PC-3 (cell line): ENCODE measurements at regions not wholly inside any gene's neighbourhood (a gene's known extent, or its start where the extent isn't known, plus 50 kb on each side); places are given as distances from the start of the nearest gene placed in this dataset.

Experiments
- ATAC-seq: fragments of 200-7000 bp; cut with Tn5 transposase; 2 replicates; pipeline ENCODE4 v1.9.1; 2020; ENCODE audit warnings: mild to moderate bottlenecking, moderate library complexity
- BruUV-seq: library from RNA; stranded (reverse); fragments of 400-500 nt; replicated peaks from 2 replicates; lab custom pipeline; 2021; lab: Mats Ljungman, UMichigan
- CTCF ChIA-PET: fragments of 300-600 bp; sonication (Branson Sonifier 250); formaldehyde crosslinking; loops from one replicate; lab custom pipeline; 2022; ENCODE audit warnings: antibody characterized with exemption; lab: Charles Lee
- POLR2A ChIA-PET: fragments of 300-600 bp; sonication (Branson Sonifier 250); formaldehyde crosslinking; loops from one replicate; lab custom pipeline; 2022; ENCODE audit warnings: antibody characterized with exemption; ENCODE audit not compliant: unreplicated experiment; lab: Charles Lee
- DNase-seq: peaks from one replicate; pipeline ENCODE4 v3.0.0-alpha.2; 2015
- H2AFZ ChIP-seq: fragments of 300-600 bp; sonication (generic); 2 replicates; pipeline ENCODE4 v1.6.0; 2016; ENCODE audit warnings: antibody characterized with exemption, low read length
- H3F3A ChIP-seq: fragments of 300-600 bp; sonication (generic); one replicate; pipeline ENCODE4 v1.6.0; 2017; ENCODE audit warnings: antibody characterized with exemption, low read length, control low read depth, mild to moderate bottlenecking; ENCODE audit not compliant: unreplicated experiment
- H3K27ac ChIP-seq: fragments of 300-600 bp; sonication (generic); 2 replicates; pipeline ENCODE4 v1.5.1; 2016; ENCODE audit warnings: mild to moderate bottlenecking, low read length
- H3K27me3 ChIP-seq: fragments of 300-600 bp; sonication (generic); 2 replicates; pipeline ENCODE4 v1.6.1; 2016; ENCODE audit warnings: low read length, mixed read lengths
- H3K36me3 ChIP-seq: fragments of 300-600 bp; sonication (generic); 2 replicates; pipeline ENCODE4 v1.6.1; 2016; ENCODE audit warnings: low read depth, mixed run types, low read length, mixed read lengths
- H3K4me1 ChIP-seq: fragments of 300-600 bp; sonication (generic); 2 replicates; pipeline ENCODE4 v1.5.1; 2016; ENCODE audit warnings: low read length; ENCODE audit not compliant: insufficient read depth
- H3K4me2 ChIP-seq: fragments of 300-600 bp; sonication (generic); 2 replicates; pipeline ENCODE4 v1.6.0; 2016; ENCODE audit warnings: low read length
- H3K4me3 ChIP-seq: fragments of 300-600 bp; sonication (generic); 2 replicates; pipeline ENCODE4 v1.5.1; 2016; ENCODE audit warnings: mild to moderate bottlenecking, low read length, mixed read lengths
- H3K79me2 ChIP-seq: fragments of 300-600 bp; sonication (generic); 2 replicates; pipeline ENCODE4 v1.6.1; 2017; ENCODE audit warnings: low read length, mixed read lengths
- H3K9ac ChIP-seq: fragments of 300-600 bp; sonication (generic); 2 replicates; pipeline ENCODE4 v1.6.0; 2016; ENCODE audit warnings: mild to moderate bottlenecking, low read length
- H3K9me2 ChIP-seq: fragments of 300-600 bp; sonication (generic); replicated peaks from 2 replicates; pipeline ENCODE4 v1.6.1; 2016; ENCODE audit warnings: mixed run types, low read length, mixed read lengths
- H3K9me3 ChIP-seq: fragments of 300-600 bp; sonication (generic); 2 replicates; pipeline ENCODE4 v1.6.1; 2016; ENCODE audit warnings: low read length, mixed read lengths
- H4K20me1 ChIP-seq: fragments of 300-600 bp; sonication (generic); 2 replicates; pipeline ENCODE4 v1.6.1; 2016; ENCODE audit warnings: low read length, mixed read lengths
- EZH2 ChIP-seq: fragments of 300-600 bp; sonication (generic); IDR thresholded peaks from one replicate; pipeline ENCODE4 v1.6.1; 2017; ENCODE audit warnings: antibody characterized with exemption, mild to moderate bottlenecking, low read length; ENCODE audit not compliant: unreplicated experiment
- EZH2phosphoT487 ChIP-seq: fragments of 300-600 bp; sonication (generic); IDR thresholded peaks from 2 replicates; pipeline ENCODE4 v1.6.1; 2018; ENCODE audit warnings: mild to moderate bottlenecking, antibody characterized with exemption, low read length, borderline replicate concordance
- intact Hi-C: fragments of 100-400 bp; cut with micrococcal nuclease; formaldehyde crosslinking; loops from 2 replicates; pipeline ENCODE4 v1.9.0; 2023
- TF ChIP-seq, protein P1 (sequence below): fragments of 300-600 bp; sonication (generic); conservative IDR thresholded peaks from 2 replicates; pipeline ENCODE4 v1.5.1; 2017; ENCODE audit warnings: antibody characterized with exemption, low read depth, mild to moderate bottlenecking, low read length

DNA sequence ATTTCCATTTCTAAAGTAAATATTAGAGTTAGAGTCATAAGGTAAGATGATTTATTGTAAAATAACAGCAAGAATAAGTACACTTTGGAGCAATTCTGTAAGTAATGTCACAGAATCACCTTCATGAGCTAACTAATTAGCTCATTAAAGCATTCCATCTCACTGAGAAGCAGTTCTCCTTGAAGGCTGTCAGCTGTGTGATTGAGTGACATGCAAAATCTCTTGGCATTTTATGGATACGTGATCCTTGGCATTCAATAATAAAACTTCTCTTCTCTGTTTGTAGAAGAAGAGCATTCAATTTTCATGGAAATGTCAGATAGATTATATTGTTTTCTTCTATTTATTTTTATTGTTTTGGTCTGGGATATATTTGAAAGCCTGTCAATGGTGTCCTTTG is 1389.3 kb downstream of the GATA3 start:
- H3K9ac ChIP-seq: no peak overlapping the region
- ChIA-PET POLR2A (no interaction called here), CTCF (no interaction called here)
- no peak for TF ChIP-seq EZH2
- TF ChIP-seq, protein P1, sequence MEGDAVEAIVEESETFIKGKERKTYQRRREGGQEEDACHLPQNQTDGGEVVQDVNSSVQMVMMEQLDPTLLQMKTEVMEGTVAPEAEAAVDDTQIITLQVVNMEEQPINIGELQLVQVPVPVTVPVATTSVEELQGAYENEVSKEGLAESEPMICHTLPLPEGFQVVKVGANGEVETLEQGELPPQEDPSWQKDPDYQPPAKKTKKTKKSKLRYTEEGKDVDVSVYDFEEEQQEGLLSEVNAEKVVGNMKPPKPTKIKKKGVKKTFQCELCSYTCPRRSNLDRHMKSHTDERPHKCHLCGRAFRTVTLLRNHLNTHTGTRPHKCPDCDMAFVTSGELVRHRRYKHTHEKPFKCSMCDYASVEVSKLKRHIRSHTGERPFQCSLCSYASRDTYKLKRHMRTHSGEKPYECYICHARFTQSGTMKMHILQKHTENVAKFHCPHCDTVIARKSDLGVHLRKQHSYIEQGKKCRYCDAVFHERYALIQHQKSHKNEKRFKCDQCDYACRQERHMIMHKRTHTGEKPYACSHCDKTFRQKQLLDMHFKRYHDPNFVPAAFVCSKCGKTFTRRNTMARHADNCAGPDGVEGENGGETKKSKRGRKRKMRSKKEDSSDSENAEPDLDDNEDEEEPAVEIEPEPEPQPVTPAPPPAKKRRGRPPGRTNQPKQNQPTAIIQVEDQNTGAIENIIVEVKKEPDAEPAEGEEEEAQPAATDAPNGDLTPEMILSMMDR: no peak
- no peak for TF ChIP-seq EZH2phosphoT487
- H3K27ac ChIP-seq: no peak overlapping the region
- H4K20me1 ChIP-seq: no peaks in the 10 kb centered on the region
- H3K9me3 ChIP-seq: no peaks in the 10 kb centered on the region
- no peaks in the 10 kb centered on the region for H3F3A ChIP-seq
- DNase-seq: no peak
- no peak overlapping the region for H3K4me3 ChIP-seq
- intact Hi-C loops: no loop called here
- H3K4me2 ChIP-seq: no peak overlapping the region
- no peaks in the 10 kb centered on the region for H3K36me3 ChIP-seq
- H3K9me2 ChIP-seq: no peaks in the 10 kb centered on the region
- no peaks in the 10 kb centered on the region for H3K79me2 ChIP-seq
- no peak overlapping the region for H2AFZ ChIP-seq
- no peaks in the 10 kb centered on the region for H3K4me1 ChIP-seq
- no peaks in the 10 kb centered on the region for H3K27me3 ChIP-seq
- ATAC-seq: no peak
- no TSS peak for BruUV-seq

DNA sequence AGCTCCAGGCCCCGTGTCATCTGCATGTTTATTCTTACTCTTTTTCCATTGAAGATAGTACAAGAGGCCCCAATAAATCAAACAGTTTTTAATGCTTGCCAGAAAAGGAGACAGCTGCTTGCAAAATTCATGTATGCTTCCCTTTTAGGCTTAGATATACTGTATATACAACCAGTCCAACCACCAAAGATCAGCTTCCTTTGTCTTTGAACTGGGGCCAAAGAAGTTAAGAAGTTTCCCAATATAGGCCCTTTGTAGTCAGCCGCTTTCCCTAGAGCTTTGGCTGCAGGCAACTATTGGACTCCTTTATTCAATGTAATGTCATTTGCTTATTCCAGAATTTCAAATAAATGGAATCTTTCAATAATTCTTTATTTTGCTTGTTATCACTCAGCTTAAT is 1395.0 kb downstream of the GATA3 start:
- Histone ChIP-seq H2AFZ (no peak overlapping the region), H3K27ac (no peak overlapping the region), H3K9ac (no peak overlapping the region), H3F3A (no peaks in the 10 kb centered on the region), H3K9me3 (no peaks in the 10 kb centered on the region), H3K79me2 (no peaks in the 10 kb centered on the region), H3K4me2 (no peak overlapping the region), H3K9me2 (no peaks in the 10 kb centered on the region), H3K36me3 (no peaks in the 10 kb centered on the region), H3K27me3 (no peaks in the 10 kb centered on the region), H3K4me1 (no peaks in the 10 kb centered on the region), H4K20me1 (no peaks in the 10 kb centered on the region), H3K4me3 (no peak overlapping the region)
- no TSS peak for BruUV-seq
- POLR2A ChIA-PET: no interaction called here
- intact Hi-C loops: no loop called here
- no peak for DNase-seq
- TF ChIP-seq EZH2phosphoT487 (no peak), EZH2 (no peak)
- TF ChIP-seq, protein P1: no peak
- CTCF ChIA-PET: no interaction called here
- ATAC-seq: no peak

- no peak overlapping the region for H3K4me2 ChIP-seq
- H3K4me1 ChIP-seq: no peaks in the 10 kb centered on the region
- H3K36me3 ChIP-seq: no peaks in the 10 kb centered on the region
- no peak overlapping the region for H3K4me3 ChIP-seq
- no peaks in the 10 kb centered on the region for H3K79me2 ChIP-seq
- no peaks in the 10 kb centered on the region for H3F3A ChIP-seq
- no peaks in the 10 kb centered on the region for H4K20me1 ChIP-seq
- ChIA-PET POLR2A (no interaction called here), CTCF (no interaction called here)
- TF ChIP-seq, protein P1: no peak
- BruUV-seq: no TSS peak
- no peak overlapping the region for H3K27ac ChIP-seq
- intact Hi-C loops: no loop called here
- H3K27me3 ChIP-seq: no peaks in the 10 kb centered on the region
- no peaks in the 10 kb centered on the region for H3K9me2 ChIP-seq
- DNase-seq (no peak), ATAC-seq (no peak)
- H2AFZ ChIP-seq: no peak overlapping the region
- H3K9me3 ChIP-seq: no peaks in the 10 kb centered on the region
- H3K9ac ChIP-seq: no peak overlapping the region
These were observed 1396.3 kb downstream of the GATA3 start for GRCh38 chr10:9450801-9451200.
